GM18861 (cell line): ENCODE measurements at regions not wholly inside any gene's neighbourhood (a gene's known extent, or its start where the extent isn't known, plus 50 kb on each side); places are given as distances from the start of the nearest gene placed in this dataset.
"Not testable (repeated sequence)": the region's sequence is repeated elsewhere in the genome, so short reads cannot be mapped to it uniquely, and the experiment has no call there.

Experiments used
- ATAC-seq: cut with Tn5 transposase; IDR thresholded peaks from one replicate; pipeline ENCODE4 v1.9.1; 2021; ENCODE audit not compliant: unreplicated experiment

DNA sequence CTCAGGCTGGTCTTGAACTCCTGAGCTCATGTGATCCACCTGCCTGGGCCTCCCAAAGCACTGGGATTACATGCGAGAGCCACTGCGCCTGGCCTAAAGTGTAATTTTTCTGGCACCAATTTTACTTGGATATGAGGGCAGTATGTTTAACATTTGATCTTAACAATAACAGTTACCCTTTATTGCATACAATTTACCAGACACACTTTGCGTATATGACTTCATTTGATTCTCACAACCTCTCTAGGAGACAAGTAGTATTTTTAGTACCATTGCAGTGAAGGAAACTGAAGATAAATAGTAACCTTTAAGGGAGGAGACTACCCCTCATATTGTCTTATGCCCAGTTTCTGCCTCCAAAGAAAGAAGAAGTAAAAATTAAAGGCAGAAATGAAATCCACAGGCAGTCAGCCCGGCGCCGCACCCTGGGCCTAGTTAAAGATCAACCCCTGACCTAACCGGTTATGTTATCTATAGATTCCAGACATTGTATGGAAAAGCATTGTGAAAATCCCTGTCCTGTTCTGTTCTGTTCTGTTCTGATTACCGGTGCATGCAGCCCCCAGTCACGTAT lies 54.0 kb downstream of the CYP26A1 start:
- not testable (repeated sequence) for ATAC-seq

DNA sequence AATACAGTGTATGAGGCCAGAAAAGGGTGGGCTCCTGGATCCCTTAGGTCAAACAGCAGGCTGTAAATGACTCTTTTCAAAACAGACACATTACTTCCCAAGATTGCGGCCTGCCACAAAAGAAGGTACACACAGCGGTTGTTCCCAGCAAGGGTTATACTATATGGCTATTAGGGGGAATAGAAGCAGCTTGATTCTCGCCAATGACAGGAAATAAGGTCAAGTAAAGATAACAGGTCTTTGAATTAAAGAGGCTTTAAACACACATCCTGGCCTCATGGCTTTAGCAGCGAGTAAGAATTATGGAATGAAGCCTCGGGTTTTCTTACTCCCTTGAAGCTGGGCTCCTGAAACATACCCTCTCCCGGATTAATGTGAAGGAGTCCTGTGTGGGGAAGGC lies 58.3 kb downstream of the CYP26A1 start:
- no peak for ATAC-seq

DNA sequence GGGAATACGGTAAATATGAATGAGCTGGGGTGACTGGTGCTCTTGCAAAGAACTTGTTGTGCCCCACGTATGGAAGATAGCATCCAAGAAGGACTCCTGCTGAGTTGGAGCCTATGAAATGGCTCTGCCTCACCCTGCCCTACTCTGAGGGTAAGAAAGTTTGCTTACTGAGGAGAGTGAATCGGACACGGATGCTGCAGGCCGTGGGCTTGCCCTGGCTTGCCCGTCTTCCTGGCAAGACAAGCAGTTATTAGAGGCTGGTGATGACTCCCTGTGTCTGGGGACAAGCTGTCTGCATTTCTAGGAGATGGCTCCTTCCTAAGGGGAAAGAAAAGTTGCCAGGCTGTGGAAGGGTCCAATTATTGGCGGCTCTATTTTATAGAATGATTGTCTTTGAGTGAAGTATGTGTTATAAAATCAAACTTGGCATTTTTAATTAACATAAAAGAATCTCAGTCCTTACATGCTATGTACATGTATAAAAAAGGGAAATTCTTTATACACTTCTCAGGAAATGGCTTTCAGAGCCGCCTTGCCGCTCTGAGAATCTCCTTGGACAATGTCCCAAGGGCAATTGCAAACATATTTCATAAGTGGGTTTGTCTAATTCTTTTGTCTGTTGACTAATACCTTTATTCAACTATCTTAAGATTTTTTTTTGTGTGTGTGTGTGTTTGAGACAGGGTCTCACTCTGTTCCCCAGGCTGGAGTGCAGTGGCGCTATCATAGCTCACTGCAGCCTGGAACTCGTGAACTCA lies 64.6 kb downstream of the CYP26A1 start:
- ATAC-seq, result no peak

DNA sequence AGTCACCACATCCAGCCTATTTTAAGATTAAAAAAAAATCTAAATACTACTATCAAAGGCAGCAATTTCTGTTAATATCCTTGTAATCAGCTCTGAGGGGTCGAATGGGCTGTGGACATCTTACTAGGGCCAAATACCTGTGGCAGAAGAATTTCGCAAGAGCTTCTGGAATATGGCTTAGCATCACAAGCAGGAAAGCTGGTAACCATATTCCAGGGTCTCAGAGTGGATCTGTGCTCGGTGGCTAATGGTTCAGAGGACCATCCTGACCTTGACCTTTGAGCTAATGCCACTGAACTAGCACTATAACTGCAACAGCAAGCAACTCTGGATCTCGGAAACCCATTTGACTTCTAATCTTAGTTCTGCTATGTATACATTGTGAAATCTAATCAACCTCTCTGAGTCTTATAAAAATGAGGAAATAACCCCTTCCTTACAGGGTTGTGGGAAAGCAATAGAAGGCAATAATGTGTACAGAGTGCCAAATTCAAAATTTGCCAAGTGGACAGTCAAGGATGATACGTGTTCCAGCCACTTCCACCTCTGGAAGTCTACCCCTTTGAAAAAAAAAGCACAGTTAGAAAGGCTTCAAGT lies 65.5 kb downstream of the CYP26A1 start:
- no peak for ATAC-seq

DNA sequence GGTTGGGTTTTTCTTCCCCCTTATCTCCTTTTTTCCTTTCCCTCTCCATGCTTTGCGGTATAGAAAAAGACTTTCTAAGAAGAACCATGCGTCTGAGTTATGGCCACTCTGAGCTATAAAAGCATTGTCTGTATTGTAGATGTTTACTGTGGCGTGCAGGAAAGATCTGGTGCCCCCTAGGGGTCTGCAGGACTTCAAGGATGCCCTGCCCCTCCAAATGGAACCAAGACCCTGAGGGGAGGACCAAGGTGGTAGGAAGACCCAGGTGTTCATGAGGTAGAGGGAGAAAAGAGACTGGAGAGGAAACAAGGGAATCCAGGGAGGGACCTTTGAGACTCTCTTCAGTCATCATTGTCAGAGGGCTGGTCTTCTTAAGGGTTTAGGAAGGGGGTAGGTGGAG lies 68.8 kb downstream of the CYP26A1 start:
- no peak for ATAC-seq

DNA sequence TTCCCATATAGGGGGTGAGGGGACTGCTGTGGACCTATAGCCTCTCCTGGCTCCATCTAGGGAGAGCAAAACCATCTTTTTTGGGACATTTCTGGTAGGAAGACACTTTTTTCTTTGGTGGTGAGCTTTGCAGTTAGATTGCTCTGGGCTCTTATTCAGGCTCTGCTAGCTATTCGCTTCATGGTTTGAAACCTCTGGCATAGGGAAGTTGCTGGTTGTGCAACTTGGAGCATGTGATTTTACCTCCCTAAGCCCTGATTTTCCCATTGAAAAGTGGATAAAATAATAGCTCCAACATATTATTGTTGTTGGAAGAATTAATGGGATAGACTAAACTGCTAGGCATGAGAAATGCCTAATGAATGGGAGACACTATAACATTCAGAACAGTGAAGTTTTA lies 69.6 kb downstream of the CYP26A1 start:
- no peak for ATAC-seq

DNA sequence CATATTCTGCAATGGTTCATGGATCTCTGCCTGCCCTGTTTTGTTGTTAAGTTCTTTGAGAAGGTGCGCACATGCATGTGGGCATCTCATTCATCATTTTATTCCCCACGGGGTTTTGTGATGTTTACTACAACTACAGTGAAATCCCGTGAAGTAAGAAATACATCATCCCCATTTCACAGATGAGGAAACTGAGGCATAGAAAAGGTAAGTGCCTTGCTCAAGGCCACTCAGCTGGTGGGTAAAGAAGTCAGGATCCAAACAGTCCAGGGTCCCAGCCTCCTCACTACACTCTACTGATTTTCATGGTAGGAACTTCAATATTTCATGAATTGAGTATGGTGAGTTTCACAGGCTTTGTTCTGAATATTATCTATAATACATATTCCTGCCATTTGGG lies 72.6 kb downstream of the CYP26A1 start:
- ATAC-seq, result no peak

DNA sequence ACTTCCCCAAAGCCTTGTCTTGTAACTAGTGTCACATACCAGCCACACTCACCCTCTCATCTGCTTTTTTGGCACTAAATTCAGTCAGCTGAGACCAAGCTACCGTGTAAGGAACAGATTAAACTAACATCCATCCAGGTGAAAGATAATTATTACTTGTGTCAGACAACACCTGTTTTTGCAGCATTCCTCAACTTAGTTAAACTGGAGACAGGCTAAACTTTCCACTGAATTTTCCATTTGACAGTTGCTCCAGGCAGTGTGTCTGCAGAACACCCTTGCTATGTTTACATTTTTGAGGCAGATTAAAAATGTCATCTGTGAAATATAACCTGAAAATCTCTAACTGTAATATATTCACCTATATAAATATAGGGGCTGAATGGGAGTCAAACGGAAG lies 73.6 kb downstream of the CYP26A1 start:
- no peak for ATAC-seq

DNA sequence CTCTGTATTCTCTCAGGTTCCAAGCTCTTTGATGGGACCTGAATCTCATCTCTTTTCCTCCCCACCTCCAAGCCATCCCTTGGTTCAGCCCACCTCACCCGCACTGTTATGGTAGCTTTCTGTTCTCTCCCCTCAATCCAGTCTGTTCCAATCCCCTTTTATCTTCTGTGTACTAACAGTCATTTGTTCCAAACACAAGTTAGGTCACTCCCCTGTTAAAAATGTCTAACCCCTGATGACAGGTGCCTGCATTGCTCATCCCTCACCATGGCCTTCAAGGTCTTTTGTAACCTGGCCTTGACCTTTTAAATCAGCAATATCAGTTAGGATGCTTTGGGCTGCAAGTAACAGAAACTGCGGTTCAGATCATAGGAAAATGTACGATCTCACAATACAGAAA lies 74.8 kb downstream of the CYP26A1 start:
- ATAC-seq, result no peak

DNA sequence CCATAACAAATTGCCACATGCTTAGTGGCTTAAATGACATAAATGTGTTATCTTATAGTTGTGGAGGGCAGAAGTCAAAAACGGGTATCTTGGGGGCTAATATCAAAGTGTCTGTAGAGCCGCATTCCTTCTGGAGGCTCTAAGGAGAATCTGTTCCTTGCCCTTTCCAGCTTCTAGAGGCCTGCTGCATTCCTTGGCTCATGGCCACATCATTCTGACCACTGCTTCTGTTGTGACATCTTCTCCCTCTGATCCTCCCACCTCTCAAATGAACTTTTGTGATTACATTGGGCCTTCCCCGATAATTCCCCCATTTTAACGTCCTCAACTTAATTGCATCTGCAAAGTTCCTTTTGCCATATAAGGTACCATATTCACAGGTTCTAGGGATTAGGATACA lies 76.1 kb downstream of the CYP26A1 start:
- no peak for ATAC-seq

DNA sequence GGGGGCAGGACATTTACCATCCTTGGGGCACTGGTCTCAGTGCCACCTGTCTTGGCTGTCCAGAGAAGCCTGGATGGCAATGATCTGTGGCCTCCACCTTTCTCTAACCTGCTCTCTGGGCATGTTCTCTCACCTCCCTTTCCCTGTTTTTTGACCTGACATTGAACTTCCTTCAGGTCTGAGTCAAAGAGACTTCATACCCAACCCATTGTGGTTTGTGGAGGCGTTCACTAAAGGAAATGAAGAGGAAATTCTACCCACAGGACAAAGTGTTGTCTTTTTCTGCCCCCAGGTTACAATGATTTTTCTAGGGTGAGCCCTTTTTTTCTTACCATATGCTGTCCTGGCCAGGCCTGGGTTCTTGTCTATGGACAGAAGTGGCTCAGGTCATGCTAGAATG lies 76.6 kb downstream of the CYP26A1 start:
- no peak for ATAC-seq

DNA sequence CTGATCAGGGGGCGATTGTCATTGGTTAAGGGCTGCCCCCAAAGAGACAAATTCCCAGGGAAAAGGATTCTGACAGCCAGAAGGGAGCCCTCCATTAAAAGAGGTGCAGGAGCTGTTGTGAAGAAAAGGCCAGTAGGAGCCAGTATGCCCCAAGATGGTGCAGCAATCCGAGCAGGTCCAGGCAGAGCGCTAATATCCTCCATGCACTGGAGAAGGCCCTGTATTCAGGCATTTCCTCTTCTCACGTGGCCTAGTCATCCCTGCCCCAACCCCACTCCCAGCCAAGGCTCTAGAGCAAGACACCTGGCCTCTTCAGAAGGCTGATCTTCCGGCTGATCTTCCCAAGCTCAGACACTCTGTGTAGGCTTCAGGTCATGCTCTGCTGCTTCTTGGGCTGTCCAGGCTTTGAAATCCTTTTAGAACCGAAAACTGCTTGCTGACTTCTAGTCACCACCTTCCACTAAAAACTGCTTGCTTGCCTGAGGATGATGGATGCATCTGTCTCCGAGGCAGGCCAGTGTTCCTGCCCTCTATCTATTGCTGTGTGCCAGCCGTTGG lies 77.4 kb downstream of the CYP26A1 start:
- ATAC-seq, result no peak

DNA sequence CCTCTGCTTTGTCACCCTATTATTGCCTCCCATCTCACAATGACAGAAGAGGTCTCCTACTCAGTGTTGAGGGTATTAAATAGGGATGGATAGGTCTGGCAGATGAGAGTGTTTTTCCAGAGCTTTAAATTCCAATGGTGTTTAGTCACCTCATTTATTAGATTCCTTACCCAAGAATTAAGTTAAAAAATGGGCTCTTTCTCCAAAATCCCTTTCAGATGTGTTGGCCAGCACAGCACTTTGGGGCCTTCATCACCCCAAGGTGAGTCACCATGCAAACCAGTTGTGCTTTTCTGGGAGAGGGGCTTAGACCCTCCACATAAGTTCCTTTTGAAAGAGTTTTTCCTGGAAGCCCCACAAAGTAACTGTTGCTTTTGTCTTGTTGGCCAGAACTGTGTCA lies 78.4 kb downstream of the CYP26A1 start:
- ATAC-seq, result no peak

DNA sequence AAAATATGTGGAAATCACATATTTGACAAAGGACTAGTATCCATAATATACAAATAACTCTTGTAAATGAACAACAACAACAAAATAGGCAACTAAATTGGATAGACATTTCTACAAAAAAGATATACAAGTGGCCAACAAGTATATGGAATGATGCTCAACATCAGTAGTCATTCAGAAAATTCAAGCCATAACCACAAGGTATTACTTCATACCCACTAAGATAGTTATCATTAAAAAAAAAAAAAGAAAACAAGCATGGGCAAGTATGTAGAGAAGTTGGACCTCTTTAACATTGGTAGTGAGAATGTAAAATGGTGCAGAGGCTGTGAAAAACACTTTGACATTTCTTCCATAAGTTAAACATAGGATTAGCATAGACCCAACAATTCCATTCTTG lies 80.8 kb downstream of the CYP26A1 start:
- no peak for ATAC-seq

DNA sequence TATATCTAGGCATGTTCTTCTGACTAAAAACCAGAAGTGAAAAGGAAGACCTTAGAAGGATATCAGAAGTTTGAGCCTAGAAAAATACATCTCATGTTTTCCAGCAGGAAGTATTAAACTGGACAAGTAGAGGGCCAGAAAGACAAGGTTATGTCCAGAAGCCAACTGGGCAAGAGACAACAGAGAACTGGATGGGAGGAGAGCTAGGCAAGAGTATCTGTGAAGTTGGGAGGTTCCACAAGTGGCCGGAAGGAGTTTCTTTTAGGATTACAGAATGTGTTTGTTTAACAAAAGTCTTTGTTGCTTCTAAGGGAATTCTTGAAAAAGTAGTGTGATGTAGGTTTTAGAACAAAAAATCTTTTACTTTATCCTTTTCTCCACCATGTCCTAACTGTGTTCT lies 86.4 kb downstream of the CYP26A1 start:
- no peak for ATAC-seq

DNA sequence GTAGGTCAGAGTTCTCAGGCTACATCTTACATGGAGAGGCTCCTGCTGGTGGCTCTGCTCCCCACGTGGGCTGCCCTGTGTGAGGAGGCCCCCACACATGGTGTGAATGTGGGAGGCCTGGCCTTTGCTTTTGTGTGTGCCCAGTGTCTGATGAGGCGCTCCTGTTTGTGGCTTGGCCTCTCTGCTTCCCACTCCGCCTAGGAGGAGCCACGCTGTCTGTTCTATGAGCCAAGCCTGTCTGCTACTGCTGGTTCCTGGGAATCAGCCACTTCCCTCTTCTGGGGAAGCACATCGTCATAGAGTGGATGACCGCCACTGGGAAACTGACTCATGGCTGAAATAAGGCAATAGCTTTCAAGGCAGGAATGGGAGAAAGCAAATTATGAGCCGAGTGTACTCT lies 87.1 kb downstream of the CYP26A1 start:
- no peak for ATAC-seq

DNA sequence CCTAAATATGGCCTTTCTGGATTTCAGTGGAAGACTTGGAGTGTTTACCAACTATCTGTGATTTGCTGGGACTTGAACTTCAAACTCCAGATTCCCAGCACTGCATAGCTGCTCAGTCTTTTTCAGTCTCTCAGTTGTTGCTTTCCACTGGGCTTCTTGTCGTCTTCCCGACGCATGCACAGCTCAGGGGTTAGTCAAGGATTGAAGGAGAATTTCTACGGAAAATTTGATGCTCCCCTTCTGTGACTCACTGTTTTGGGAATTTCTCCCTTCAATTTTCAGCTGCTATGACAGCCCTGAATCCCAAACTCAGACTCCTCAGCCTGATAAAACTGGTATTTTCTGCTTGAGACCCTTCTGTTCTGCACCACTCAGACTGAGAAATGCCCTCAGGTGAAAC lies 91.7 kb downstream of the CYP26A1 start:
- ATAC-seq, result no peak

DNA sequence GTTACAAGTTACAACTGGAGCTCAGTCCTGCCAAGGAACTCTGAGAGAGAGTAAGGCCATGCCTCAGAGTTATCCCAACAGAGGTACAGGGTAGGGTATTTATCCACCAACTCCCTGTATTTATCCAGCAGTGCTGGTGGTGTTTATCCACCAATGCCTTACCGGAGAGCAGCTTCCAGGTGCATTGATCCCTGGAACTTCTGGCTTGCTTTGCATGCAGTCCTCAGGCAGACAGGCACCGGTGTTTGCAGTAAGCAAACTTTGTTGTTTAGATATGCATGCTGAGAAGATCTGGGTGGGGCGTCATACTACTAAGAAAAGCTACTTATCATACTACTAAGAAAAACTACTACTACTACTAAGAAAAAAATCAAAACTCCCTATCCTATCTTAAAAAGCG lies 92.4 kb downstream of the CYP26A1 start:
- ATAC-seq, result no peak

DNA sequence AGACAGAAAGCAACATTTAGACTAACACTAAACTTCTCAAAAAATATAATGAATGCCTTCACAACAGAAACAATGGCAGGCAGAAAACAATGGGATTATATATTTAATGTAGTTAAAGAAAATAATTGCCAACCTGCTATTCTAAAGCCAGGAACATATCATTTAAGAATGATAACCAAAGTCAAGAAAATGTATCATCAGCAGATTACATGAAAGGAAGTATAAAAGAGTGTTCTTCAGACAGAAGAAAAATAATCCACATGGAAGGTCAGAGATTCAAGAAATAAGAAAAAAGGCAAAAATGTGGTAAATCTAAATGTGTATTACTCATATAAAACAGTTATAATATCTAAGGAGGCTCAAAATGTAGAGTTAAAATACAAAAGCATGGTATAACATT lies 98.1 kb downstream of the CYP26A1 start:
- ATAC-seq, result no peak

DNA sequence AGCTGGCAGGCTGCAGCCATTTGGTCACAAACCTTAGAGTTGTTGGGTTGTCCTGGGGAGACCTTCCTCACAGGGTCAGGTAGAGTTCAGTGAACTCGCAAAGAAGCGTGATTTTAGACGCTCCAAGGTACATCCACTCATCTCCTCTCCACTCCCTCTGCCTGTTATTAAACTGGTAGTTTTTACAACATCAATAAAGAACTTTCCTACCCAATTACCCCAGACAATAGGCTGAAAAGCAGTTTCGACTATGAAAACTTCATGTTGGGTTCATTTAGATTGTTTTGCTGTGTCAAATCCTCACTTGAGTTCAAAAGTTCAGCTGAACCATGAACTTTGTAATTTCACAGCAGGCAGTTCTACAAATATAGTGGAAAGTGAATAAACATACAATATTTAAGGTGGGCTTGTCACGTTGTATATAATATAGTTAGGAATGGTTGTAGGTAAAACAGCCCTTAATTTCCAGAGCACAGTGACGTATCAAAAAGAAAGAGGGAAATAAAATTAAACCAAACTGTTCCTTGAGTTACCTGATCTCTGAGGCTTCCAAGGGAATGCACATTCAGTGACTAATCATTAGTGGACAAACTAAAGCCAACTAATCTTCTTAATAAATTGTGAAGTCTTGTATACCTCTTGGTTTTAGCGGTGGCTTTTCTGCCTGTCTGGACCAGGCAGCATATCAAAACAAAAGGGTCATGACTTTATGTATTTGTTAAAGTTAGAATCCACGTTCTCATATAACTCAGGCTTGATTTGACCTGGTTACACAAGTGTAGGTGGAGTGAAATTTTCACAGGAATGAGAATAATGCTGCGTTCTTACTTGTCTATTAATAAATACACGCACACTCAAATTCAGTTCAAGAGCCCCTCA lies 100.5 kb downstream of the CYP26A1 start:
- ATAC-seq, result no peak

DNA sequence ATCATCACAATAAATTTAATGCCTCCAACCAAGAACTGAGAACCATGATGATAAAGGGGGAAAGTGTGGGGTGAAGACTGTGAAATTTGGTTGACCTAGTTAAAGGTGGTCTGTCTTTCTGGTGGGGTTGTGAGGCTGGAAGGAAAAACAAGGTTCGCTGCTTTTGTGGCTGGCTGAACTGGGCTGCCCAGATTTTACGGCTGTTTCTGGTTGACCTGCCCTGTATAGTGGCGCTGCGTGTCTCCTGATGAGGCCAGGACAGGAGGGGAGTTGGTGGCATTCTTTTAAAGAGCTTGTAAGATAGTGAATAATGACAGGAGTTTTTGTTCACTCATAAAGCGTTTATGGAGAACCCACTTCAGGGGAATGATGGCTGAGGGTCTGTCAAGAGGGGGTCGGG lies 101.8 kb downstream of the CYP26A1 start:
- no peak for ATAC-seq
